Neural progenitor cell (in vitro differentiated cells): ENCODE measurements at regions not wholly inside any gene's neighbourhood (a gene's known extent, or its start where the extent isn't known, plus 50 kb on each side); places are given as distances from the start of the nearest gene placed in this dataset.
A peak's percentile ranks its signal among the peaks of the same experiment; 100 is the strongest.

Experiments used
- DNase-seq: peaks from one replicate; pipeline ENCODE4 v3.0.0-alpha.2; 2016; ENCODE audit warnings: low spot score
- H2AFZ ChIP-seq: fragments of 200-600 bp; sonication (generic); replicated peaks from 2 replicates; pipeline ENCODE4 v1.6.1; 2016; ENCODE audit warnings: antibody characterized with exemption
- H3F3A ChIP-seq: fragments of 200-600 bp; sonication (generic); 2 replicates; pipeline ENCODE4 v1.6.1; 2016; ENCODE audit warnings: antibody characterized with exemption, low read depth
- H3K27ac ChIP-seq: fragments of 200-600 bp; sonication (generic); 2 replicates; pipeline ENCODE4 v1.5.1; 2016; ENCODE audit warnings: mild to moderate bottlenecking
- H3K27me3 ChIP-seq: fragments of 200-600 bp; sonication (generic); 2 replicates; pipeline ENCODE4 v1.6.1; 2016; ENCODE audit warnings: mild to moderate bottlenecking, moderate library complexity
- H3K36me3 ChIP-seq: fragments of 200-600 bp; sonication (generic); 2 replicates; pipeline ENCODE4 v1.5.1; 2016
- H3K4me1 ChIP-seq: fragments of 200-600 bp; sonication (generic); 2 replicates; pipeline ENCODE4 v1.6.1; 2016; ENCODE audit warnings: mixed run types
- H3K4me2 ChIP-seq: fragments of 200-600 bp; sonication (generic); 2 replicates; pipeline ENCODE4 v1.6.1; 2016
- H3K4me3 ChIP-seq: fragments of 200-600 bp; sonication (generic); 2 replicates; pipeline ENCODE4 v1.5.1; 2016
- H3K79me2 ChIP-seq: fragments of 200-600 bp; sonication (generic); 2 replicates; pipeline ENCODE4 v1.6.1; 2016; ENCODE audit warnings: low read depth
- H3K9ac ChIP-seq: fragments of 200-600 bp; sonication (generic); 2 replicates; pipeline ENCODE4 v1.6.1; 2016
- H3K9me3 ChIP-seq: fragments of 200-600 bp; sonication (generic); 2 replicates; pipeline ENCODE4 v1.5.1; 2016; ENCODE audit warnings: low read depth
- H4K20me1 ChIP-seq: fragments of 200-600 bp; sonication (generic); 2 replicates; pipeline ENCODE4 v1.6.1; 2016; ENCODE audit warnings: low read depth
- H3K27ac Mint-ChIP-seq: 3 replicates; pipeline ENCODE4 v1.8.0; 2021; ENCODE audit warnings: mixed read lengths
- H3K27me3 Mint-ChIP-seq: 2 replicates; pipeline ENCODE4 v1.8.0; 2022; ENCODE audit warnings: low read depth, mild to moderate bottlenecking, inconsistent platforms, moderate library complexity, mixed read lengths; ENCODE audit not compliant: insufficient read depth
- H3K36me3 Mint-ChIP-seq: 3 replicates; pipeline ENCODE4 v1.8.0; 2021; ENCODE audit warnings: mixed read lengths
- H3K4me1 Mint-ChIP-seq: 3 replicates; pipeline ENCODE4 v1.8.0; 2021; ENCODE audit warnings: mixed read lengths
- H3K4me3 Mint-ChIP-seq: 3 replicates; pipeline ENCODE4 v1.8.0; 2021; ENCODE audit warnings: mild to moderate bottlenecking, moderate library complexity, mixed read lengths
- H3K9me3 Mint-ChIP-seq: 3 replicates; pipeline ENCODE4 v1.8.0; 2020; ENCODE audit warnings: mixed read lengths
- EZH2 ChIP-seq: fragments of 200-600 bp; sonication (generic); IDR thresholded peaks from 2 replicates; pipeline ENCODE4 v1.6.1; 2017; ENCODE audit warnings: antibody characterized with exemption, mild to moderate bottlenecking, moderate library complexity
- EZH2phosphoT487 ChIP-seq: fragments of 200-600 bp; sonication (generic); IDR thresholded peaks from 2 replicates; pipeline ENCODE4 v1.6.1; 2017; ENCODE audit warnings: antibody characterized with exemption
- TF ChIP-seq, protein P1 (sequence below): fragments of 200-600 bp; sonication (generic); IDR thresholded peaks from 2 replicates; pipeline ENCODE4 v1.5.1; 2017; ENCODE audit warnings: antibody characterized with exemption, mild to moderate bottlenecking

- DNase-seq: no peak
- H3K4me3 Mint-ChIP-seq: no peak overlapping the region
- Histone ChIP-seq H2AFZ (no peak overlapping the region), H3K4me3 (no peak overlapping the region), H3K4me1 (no peaks in the 10 kb centered on the region), H3K27ac (no peak overlapping the region), H3K27me3 (no peaks in the 10 kb centered on the region), H3K4me2 (no peak overlapping the region), H3K9me3 (peaks cover 12% of the 10 kb centered on the region), H3K36me3 (no peaks in the 10 kb centered on the region), H3K9ac (no peak overlapping the region), H4K20me1 (no peaks in the 10 kb centered on the region), H3K79me2 (no peaks in the 10 kb centered on the region), H3F3A (no peaks in the 10 kb centered on the region)
- no peaks in the 10 kb centered on the region for H3K4me1 Mint-ChIP-seq
- H3K27ac Mint-ChIP-seq: no peak overlapping the region
- TF ChIP-seq, protein P1, sequence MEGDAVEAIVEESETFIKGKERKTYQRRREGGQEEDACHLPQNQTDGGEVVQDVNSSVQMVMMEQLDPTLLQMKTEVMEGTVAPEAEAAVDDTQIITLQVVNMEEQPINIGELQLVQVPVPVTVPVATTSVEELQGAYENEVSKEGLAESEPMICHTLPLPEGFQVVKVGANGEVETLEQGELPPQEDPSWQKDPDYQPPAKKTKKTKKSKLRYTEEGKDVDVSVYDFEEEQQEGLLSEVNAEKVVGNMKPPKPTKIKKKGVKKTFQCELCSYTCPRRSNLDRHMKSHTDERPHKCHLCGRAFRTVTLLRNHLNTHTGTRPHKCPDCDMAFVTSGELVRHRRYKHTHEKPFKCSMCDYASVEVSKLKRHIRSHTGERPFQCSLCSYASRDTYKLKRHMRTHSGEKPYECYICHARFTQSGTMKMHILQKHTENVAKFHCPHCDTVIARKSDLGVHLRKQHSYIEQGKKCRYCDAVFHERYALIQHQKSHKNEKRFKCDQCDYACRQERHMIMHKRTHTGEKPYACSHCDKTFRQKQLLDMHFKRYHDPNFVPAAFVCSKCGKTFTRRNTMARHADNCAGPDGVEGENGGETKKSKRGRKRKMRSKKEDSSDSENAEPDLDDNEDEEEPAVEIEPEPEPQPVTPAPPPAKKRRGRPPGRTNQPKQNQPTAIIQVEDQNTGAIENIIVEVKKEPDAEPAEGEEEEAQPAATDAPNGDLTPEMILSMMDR: no peak
- TF ChIP-seq EZH2 (no peak), EZH2phosphoT487 (no peak)
- H3K9me3 Mint-ChIP-seq: peaks cover 23% of the 10 kb centered on the region
- H3K27me3 Mint-ChIP-seq: peaks cover 11% of the 10 kb centered on the region
- peaks cover 1% of the 10 kb centered on the region for H3K36me3 Mint-ChIP-seq
Measured at GRCh38 chr5:4271193-4271592, 675.6 kb downstream of the IRX1 start.

GRCh38 chr5:4275232-4275631 lies 679.6 kb downstream of the IRX1 start:
- H3K27ac Mint-ChIP-seq: no peak overlapping the region
- peaks cover 2% of the 10 kb centered on the region for H3K36me3 Mint-ChIP-seq
- H3K4me3 ChIP-seq: no peak overlapping the region
- no peaks in the 10 kb centered on the region for H3K27me3 ChIP-seq
- no peak overlapping the region for H3K9ac ChIP-seq
- TF ChIP-seq, protein P1: no peak
- TF ChIP-seq EZH2phosphoT487 (no peak), EZH2 (no peak)
- peaks cover 12% of the 10 kb centered on the region for H3K9me3 ChIP-seq
- H3K4me1 Mint-ChIP-seq: no peaks in the 10 kb centered on the region
- H3K4me3 Mint-ChIP-seq: no peak overlapping the region
- no peaks in the 10 kb centered on the region for H4K20me1 ChIP-seq
- no peaks in the 10 kb centered on the region for H3F3A ChIP-seq
- H2AFZ ChIP-seq: no peak overlapping the region
- H3K27ac ChIP-seq: no peak overlapping the region
- no peak overlapping the region for H3K4me2 ChIP-seq
- H3K9me3 Mint-ChIP-seq: peaks cover 18% of the 10 kb centered on the region
- H3K36me3 ChIP-seq: no peaks in the 10 kb centered on the region
- no peaks in the 10 kb centered on the region for H3K27me3 Mint-ChIP-seq
- no peaks in the 10 kb centered on the region for H3K79me2 ChIP-seq
- H3K4me1 ChIP-seq: no peaks in the 10 kb centered on the region
- no peak for DNase-seq

GRCh38 chr5:4294878-4295277 lies 699.2 kb downstream of the IRX1 start:
- no peaks in the 10 kb centered on the region for H3K36me3 ChIP-seq
- no peaks in the 10 kb centered on the region for H3K9me3 Mint-ChIP-seq
- H3K27ac ChIP-seq: no peak overlapping the region
- peaks cover 6% of the 10 kb centered on the region for H3F3A ChIP-seq
- TF ChIP-seq, protein P1: no peak
- TF ChIP-seq EZH2 (no peak), EZH2phosphoT487 (no peak)
- H3K27me3 Mint-ChIP-seq: peaks cover 7% of the 10 kb centered on the region
- H3K36me3 Mint-ChIP-seq: no peaks in the 10 kb centered on the region
- H3K27me3 ChIP-seq: no peaks in the 10 kb centered on the region
- H3K4me3 ChIP-seq: no peak overlapping the region
- H3K27ac Mint-ChIP-seq: peak overlapping the region; percentile 48
- DNase-seq: peak; percentile 36
- no peak overlapping the region for H2AFZ ChIP-seq
- H3K9me3 ChIP-seq: no peaks in the 10 kb centered on the region
- no peak overlapping the region for H3K9ac ChIP-seq
- H3K4me1 Mint-ChIP-seq: peaks cover 15% of the 10 kb centered on the region
- H3K4me1 ChIP-seq: peaks cover 19% of the 10 kb centered on the region
- no peaks in the 10 kb centered on the region for H4K20me1 ChIP-seq
- H3K79me2 ChIP-seq: no peaks in the 10 kb centered on the region
- no peak overlapping the region for H3K4me3 Mint-ChIP-seq
- peak overlapping the region; percentile 51 for H3K4me2 ChIP-seq
